ENCODE measurements at regions not wholly inside any gene's neighbourhood (a gene's known extent, or its start where the extent isn't known, plus 50 kb on each side); places are given as distances from the start of the nearest gene placed in this dataset.
"Not testable (repeated sequence)": the region's sequence is repeated elsewhere in the genome, so short reads cannot be mapped to it uniquely, and the experiment has no call there.

- no peak for DNase-seq (ENCODE audit: low read depth)
- no peak for TF ChIP-seq CTCF (conservative IDR thresholded peaks at IDR 0.05; ENCODE audit: low read depth, low read length)
- no peak overlapping the region for H3K4me3 ChIP-seq (ENCODE audit: low read depth, low read length)
Measured at GRCh38 chr4:179664430-179665027, 2222.3 kb upstream of the AGA start.

GRCh38 chr4:179666226-179666625 lies 2224.0 kb upstream of the AGA start:
- TF ChIP-seq CTCF (conservative IDR thresholded peaks at IDR 0.05; ENCODE audit: low read depth, low read length), result no peak
- no peak overlapping the region for H3K4me3 ChIP-seq (ENCODE audit: low read depth, low read length)

GRCh38 chr4:179671609-179672008 lies 2229.4 kb upstream of the AGA start:
- no peak for TF ChIP-seq CTCF (conservative IDR thresholded peaks at IDR 0.05; ENCODE audit: low read depth, low read length)
- no peak for DNase-seq (ENCODE audit: low read depth)
- no peak overlapping the region for H3K4me3 ChIP-seq (ENCODE audit: low read depth, low read length)

More at GRCh38 chr4:179666226-179666625, 2224.0 kb upstream of the AGA start:
- no peak for DNase-seq (ENCODE audit: low read depth)

- no peak for DNase-seq (ENCODE audit: low read depth)
- no peak overlapping the region for H3K4me3 ChIP-seq (ENCODE audit: low read depth, low read length)
- no peak for TF ChIP-seq CTCF (conservative IDR thresholded peaks at IDR 0.05; ENCODE audit: low read depth, low read length)
Measured at GRCh38 chr4:179678093-179678814, 2236.0 kb upstream of the AGA start.

- H3K4me3 ChIP-seq (ENCODE audit: low read depth, low read length); DNase-seq (ENCODE audit: low read depth): not testable (repeated sequence)
Measured at GRCh38 chr4:179683661-179684060, 2241.4 kb upstream of the AGA start.

- DNase-seq (ENCODE audit: low read depth), result no peak
- H3K4me3 ChIP-seq (ENCODE audit: low read depth, low read length), result no peak overlapping the region
- TF ChIP-seq CTCF (conservative IDR thresholded peaks at IDR 0.05; ENCODE audit: low read depth, low read length), result no peak
Measured at GRCh38 chr4:179692222-179692621, 2250.0 kb upstream of the AGA start.

GRCh38 chr4:179695175-179695574 lies 2252.9 kb upstream of the AGA start:
- DNase-seq (ENCODE audit: low read depth), result no peak
- H3K4me3 ChIP-seq (ENCODE audit: low read depth, low read length), result no peak overlapping the region
- TF ChIP-seq CTCF (conservative IDR thresholded peaks at IDR 0.05; ENCODE audit: low read depth, low read length), result no peak

Measured in epithelial cell of proximal tubule (primary cell).